Ovary (tissue), 7 donors: ENCODE measurements at regions not wholly inside any gene's neighbourhood (a gene's known extent, or its start where the extent isn't known, plus 50 kb on each side); places are given as distances from the start of the nearest gene placed in this dataset.

Experiments used
- DNase-seq, 5 donors: peaks; one replicate each; pipeline ENCODE4 v3.0.0-alpha.2; 2019 to 2020
- H3K27ac ChIP-seq, 2 donors: fragments of 200-600 bp; one replicate each; pipeline versions ENCODE4 v1.5.1 to v1.8.0; 2019 to 2022
- H3K27me3 ChIP-seq: fragments of 200-600 bp; one replicate; pipeline ENCODE4 v1.8.0; 2022
- H3K36me3 ChIP-seq: fragments of 200-600 bp; sonication (generic); one replicate; pipeline ENCODE4 v1.5.1; 2019
- H3K4me1 ChIP-seq: one replicate; pipeline ENCODE4 v1.8.1; 2013; ENCODE audit warnings: mild to moderate bottlenecking, moderate library complexity; ENCODE audit not compliant: insufficient read depth
- H3K4me3 ChIP-seq: fragments of 200-600 bp; sonication (generic); one replicate; pipeline ENCODE4 v1.5.1; 2017
- H3K9me3 ChIP-seq, 2 donors: fragments of 200-600 bp in 1 of 2; sonication (generic) in 1 of 2; one replicate each; pipeline versions ENCODE4 v1.5.1 to v1.8.1; 2013 to 2019; ENCODE audit warnings: mild to moderate bottlenecking in 1 of 2, moderate library complexity in 1 of 2
- CTCF ChIP-seq, 3 donors: fragments of 450-650 bp in 2 of 3; fragments of 200-600 bp in 1 of 3; IDR thresholded peaks; one replicate each; pipeline versions ENCODE4 v1.5.1 to v1.8.0; 2016 to 2022; ENCODE audit warnings: antibody characterized with exemption in 3 of 3, mild to moderate bottlenecking in 1 of 3
- EP300 ChIP-seq: sonication (generic); formaldehyde crosslinking; IDR thresholded peaks from one replicate; pipeline ENCODE4 v1.6.1; 2017; ENCODE audit warnings: antibody characterized with exemption
- POLR2A ChIP-seq: fragments of 450-650 bp; IDR thresholded peaks from one replicate; pipeline ENCODE4 v1.6.1; 2017; ENCODE audit warnings: antibody characterized with exemption, mild to moderate bottlenecking, moderate library complexity
- WGBS, 3 donors: extraction: QIAGEN DNeasy Blood & Tissue Kit in 1 of 3; methylation state at CpG; one replicate each; pipeline versions ENCODE4 v1.1.5 to v1.1.7; 2013 to 2017; 5-methylcytosine and 5-hydroxymethylcytosine counted together
- intact Hi-C, 4 donors: fragments of 100-400 bp; cut with DNase I; formaldehyde crosslinking; loops; one replicate each; pipeline versions ENCODE4 v1.11.0 to v1.15.1; 2022 to 2023
- donor health status: DM: no; HTN: no; CAD: no; lungs with moderate emphysema.
- donor health status: DM: no; HTN: no; CAD: no.
- donor health status: Bipolar disorder and iron deficiency.
- donor health status: DM: no; HTN: no; CAD: no.
- donor health status: DM: yes; HTN: yes; CAD: no.

GRCh38 chr5:168168978-168169698, 122.3 kb upstream of the WWC1 start:
- DNase-seq = no peak
- intact Hi-C loops = no loop called here
- no peaks in the 10 kb centered on the region for H3K27me3 ChIP-seq
- 70 to 73% (median 72%) methylated on average over 13 of the region's 13 CpGs for WGBS, 3 donors
- H3K9me3 ChIP-seq = no peaks in the 10 kb centered on the region
- H3K4me1 ChIP-seq = no peaks in the 10 kb centered on the region
- H3K36me3 ChIP-seq = no peaks in the 10 kb centered on the region
- H3K4me3 ChIP-seq = no peak overlapping the region
- no peak overlapping the region for H3K27ac ChIP-seq
- TF ChIP-seq EP300 (no peak), POLR2A (no peak)

- Histone ChIP-seq H3K36me3 (no peaks in the 10 kb centered on the region), H3K9me3 (no peaks in the 10 kb centered on the region), H3K27me3 (no peaks in the 10 kb centered on the region), H3K4me1 (no peaks in the 10 kb centered on the region), H3K4me3 (no peak overlapping the region), H3K27ac (no peak overlapping the region)
- no peak for DNase-seq
- TF ChIP-seq POLR2A = no peak
- TF ChIP-seq CTCF (IDR thresholded peaks at IDR 0.05) = no peak
- intact Hi-C loops = no loop called here
Observed at GRCh38 chr5:168169791-168170190, 121.7 kb upstream of the WWC1 start.

GRCh38 chr5:168171901-168172759, 119.3 kb upstream of the WWC1 start:
- Histone ChIP-seq H3K27ac (no peak overlapping the region), H3K9me3 (no peaks in the 10 kb centered on the region), H3K4me1 (no peaks in the 10 kb centered on the region), H3K4me3 (no peak overlapping the region), H3K27me3 (no peaks in the 10 kb centered on the region), H3K36me3 (no peaks in the 10 kb centered on the region)
- TF ChIP-seq CTCF (IDR thresholded peaks at IDR 0.05) (no peak), EP300 (no peak), POLR2A (no peak)
- DNase-seq = no peak
- intact Hi-C loops = no loop called here
- 75 to 80% (median 77%) methylated on average over 15 of the region's 15 CpGs for WGBS, 3 donors

GRCh38 chr5:168172760-168173223, 118.7 kb upstream of the WWC1 start:
- Histone ChIP-seq H3K9me3 (no peaks in the 10 kb centered on the region), H3K36me3 (no peaks in the 10 kb centered on the region), H3K27ac (no peak overlapping the region), H3K4me3 (no peak overlapping the region), H3K27me3 (no peaks in the 10 kb centered on the region), H3K4me1 (no peaks in the 10 kb centered on the region)
- TF ChIP-seq POLR2A (no peak), CTCF (IDR thresholded peaks at IDR 0.05) (no peak), EP300 (no peak)
- WGBS, 3 donors = 40 to 47% (median 42%) methylated on average over 2 of the region's 2 CpGs
- intact Hi-C loops = no loop called here
- no peak for DNase-seq

- intact Hi-C loops = no loop called here
- WGBS, 3 donors = 77 to 85% (median 82%) methylated on average over 9 of the region's 9 CpGs
Observed at GRCh38 chr5:168174376-168174775, 117.1 kb upstream of the WWC1 start.

More at GRCh38 chr5:168174376-168174775, 117.1 kb upstream of the WWC1 start:
- Histone ChIP-seq H3K4me1 (no peaks in the 10 kb centered on the region), H3K27ac (no peak overlapping the region), H3K36me3 (no peaks in the 10 kb centered on the region), H3K9me3 (no peaks in the 10 kb centered on the region), H3K27me3 (no peaks in the 10 kb centered on the region), H3K4me3 (no peak overlapping the region)
- no peak for DNase-seq
- TF ChIP-seq EP300 (no peak), CTCF (IDR thresholded peaks at IDR 0.05) (no peak), POLR2A (no peak)
